CD4-positive, alpha-beta memory T cell (primary cell): ENCODE measurements at regions not wholly inside any gene's neighbourhood (a gene's known extent, or its start where the extent isn't known, plus 50 kb on each side); places are given as distances from the start of the nearest gene placed in this dataset.

Source experiments
- CTCF ChIA-PET: fragments of 350-600 bp; sonication (Branson Sonifier 250); formaldehyde crosslinking; loops from one replicate; lab custom pipeline; 2021; ENCODE audit warnings: inconsistent platforms; ENCODE audit not compliant: partially characterized antibody; lab: Charles Lee
- POLR2A ChIA-PET: fragments of 350-600 bp; sonication (Branson Sonifier 250); formaldehyde crosslinking; loops from one replicate; lab custom pipeline; 2021; ENCODE audit not compliant: partially characterized antibody; lab: Charles Lee
- DNase-seq, 5 donors: peaks; one replicate each; pipeline versions ENCODE4 v3.0.0 to v3.0.0-alpha.2; 2020 to 2022; ENCODE audit warnings: mixed read lengths in 1 of 5
- H3K27ac ChIP-seq: one replicate; pipeline ENCODE4 v1.7.0; 2013; ENCODE audit warnings: low read depth, low read length
- H3K27me3 ChIP-seq: 2 replicates; pipeline ENCODE4 v1.7.0; 2013; ENCODE audit warnings: mild to moderate bottlenecking, low read length, moderate library complexity; ENCODE audit not compliant: insufficient read depth
- H3K36me3 ChIP-seq: 2 replicates; pipeline ENCODE4 v1.7.0; 2013; ENCODE audit warnings: mild to moderate bottlenecking, low read length, moderate library complexity; ENCODE audit not compliant: insufficient read depth
- H3K4me1 ChIP-seq: 2 replicates; pipeline ENCODE4 v1.7.0; 2013; ENCODE audit warnings: mild to moderate bottlenecking, low read length, moderate library complexity; ENCODE audit not compliant: insufficient read depth
- H3K4me3 ChIP-seq, 2 donors: one replicate each; pipeline ENCODE4 v1.7.0; 2013; ENCODE audit warnings: low read length in 2 of 2, mild to moderate bottlenecking in 1 of 2
- H3K9me3 ChIP-seq, 2 donors: one replicate each; pipeline ENCODE4 v1.7.0; 2013; ENCODE audit warnings: low read length in 2 of 2, control low read depth in 1 of 2; ENCODE audit not compliant: control insufficient read depth in 1 of 2
- H3K27ac Mint-ChIP-seq, 7 donors: one replicate each; pipeline ENCODE4 v1.8.0; 2020 to 2021; ENCODE audit warnings: mixed read lengths in 7 of 7, mild to moderate bottlenecking in 6 of 7, inconsistent platforms in 3 of 7, moderate library complexity in 3 of 7
- H3K27me3 Mint-ChIP-seq, 2 donors: one replicate each; pipeline ENCODE4 v1.8.0; 2020 to 2021; ENCODE audit warnings: mixed read lengths in 2 of 2
- H3K36me3 Mint-ChIP-seq, 2 donors: one replicate each; pipeline ENCODE4 v1.8.0; 2020 to 2021; ENCODE audit warnings: mixed read lengths in 2 of 2, inconsistent platforms in 1 of 2, mild to moderate bottlenecking in 1 of 2
- H3K4me1 Mint-ChIP-seq, 4 donors: one replicate each; pipeline ENCODE4 v1.8.0; 2020 to 2021; ENCODE audit warnings: mixed read lengths in 4 of 4, mild to moderate bottlenecking in 1 of 4
- H3K4me3 Mint-ChIP-seq, 8 donors: one replicate each; pipeline ENCODE4 v1.8.0; 2020 to 2021; ENCODE audit warnings: mixed read lengths in 8 of 8, mild to moderate bottlenecking in 7 of 8, moderate library complexity in 6 of 8, inconsistent platforms in 3 of 8
- H3K9me3 Mint-ChIP-seq, 8 donors: one replicate each; pipeline ENCODE4 v1.8.0; 2020 to 2021; ENCODE audit warnings: mixed read lengths in 8 of 8, mild to moderate bottlenecking in 5 of 8, inconsistent platforms in 3 of 8, moderate library complexity in 1 of 8
- intact Hi-C: fragments of 100-400 bp; cut with micrococcal nuclease; formaldehyde crosslinking; loops from one replicate; pipeline ENCODE4 v1.15.1; 2023

- no peaks in the 10 kb centered on the region for H3K9me3 ChIP-seq
- Mint-ChIP-seq H3K9me3 (peaks cover 0 to 5% (median under 1%) of the 10 kb centered on the region in 8 donors), H3K27me3 (no peaks in the 10 kb centered on the region), H3K4me1 (no peaks in the 10 kb centered on the region), H3K36me3 (no peaks in the 10 kb centered on the region), H3K4me3 (no peak overlapping the region), H3K27ac (no peak overlapping the region)
- intact Hi-C loops: no loop called here
- H3K27ac ChIP-seq: no peak overlapping the region
- POLR2A ChIA-PET: no interaction called here
- H3K36me3 ChIP-seq: no peaks in the 10 kb centered on the region
- no peaks in the 10 kb centered on the region for H3K4me1 ChIP-seq
- H3K27me3 ChIP-seq: no peaks in the 10 kb centered on the region
- CTCF ChIA-PET: no interaction called here
- no peak for DNase-seq
- no peak overlapping the region for H3K4me3 ChIP-seq
Observed at GRCh38 chr3:118406562-118406961, 628.1 kb downstream of the IGSF11 start.

GRCh38 chr3:118408431-118408830 is 626.2 kb downstream of the IGSF11 start:
- Histone ChIP-seq H3K27me3 (no peaks in the 10 kb centered on the region), H3K36me3 (no peaks in the 10 kb centered on the region), H3K9me3 (no peaks in the 10 kb centered on the region), H3K4me3 (no peak overlapping the region), H3K27ac (no peak overlapping the region), H3K4me1 (no peaks in the 10 kb centered on the region)
- H3K9me3 Mint-ChIP-seq: peaks cover 0 to 12% (median 3%) of the 10 kb centered on the region in 8 donors
- ChIA-PET CTCF (no interaction called here), POLR2A (no interaction called here)
- H3K27ac Mint-ChIP-seq: no peak overlapping the region
- H3K4me3 Mint-ChIP-seq: no peak overlapping the region
- no peaks in the 10 kb centered on the region for H3K4me1 Mint-ChIP-seq
- no peaks in the 10 kb centered on the region for H3K36me3 Mint-ChIP-seq
- H3K27me3 Mint-ChIP-seq: no peaks in the 10 kb centered on the region
- intact Hi-C loops: no loop called here
- no peak for DNase-seq

- Histone ChIP-seq H3K27me3 (no peaks in the 10 kb centered on the region), H3K4me1 (no peaks in the 10 kb centered on the region), H3K4me3 (no peak overlapping the region), H3K36me3 (no peaks in the 10 kb centered on the region), H3K9me3 (no peaks in the 10 kb centered on the region), H3K27ac (no peak overlapping the region)
- H3K27me3 Mint-ChIP-seq: no peaks in the 10 kb centered on the region
- no peaks in the 10 kb centered on the region for H3K4me1 Mint-ChIP-seq
- no peaks in the 10 kb centered on the region for H3K36me3 Mint-ChIP-seq
- DNase-seq: no peak
- ChIA-PET CTCF (no interaction called here), POLR2A (no interaction called here)
- no peak overlapping the region for H3K4me3 Mint-ChIP-seq
- intact Hi-C loops: no loop called here
- peaks cover 2 to 14% (median 7%) of the 10 kb centered on the region in 8 donors for H3K9me3 Mint-ChIP-seq
- no peak overlapping the region for H3K27ac Mint-ChIP-seq
Observed at GRCh38 chr3:118412503-118412902, 622.1 kb downstream of the IGSF11 start.

GRCh38 chr3:118425272-118425837 is 609.3 kb downstream of the IGSF11 start:
- Histone ChIP-seq H3K36me3 (no peaks in the 10 kb centered on the region), H3K27ac (no peak overlapping the region), H3K9me3 (no peaks in the 10 kb centered on the region), H3K27me3 (no peaks in the 10 kb centered on the region), H3K4me1 (no peaks in the 10 kb centered on the region), H3K4me3 (no peak overlapping the region)
- no peaks in the 10 kb centered on the region for H3K27me3 Mint-ChIP-seq
- intact Hi-C loops: no loop called here
- H3K36me3 Mint-ChIP-seq: no peaks in the 10 kb centered on the region
- DNase-seq: no peak
- H3K4me3 Mint-ChIP-seq: no peak overlapping the region
- CTCF ChIA-PET: no interaction called here
- no peaks in the 10 kb centered on the region for H3K4me1 Mint-ChIP-seq
- no peak overlapping the region for H3K27ac Mint-ChIP-seq
- peaks cover 0 to 12% (median 4%) of the 10 kb centered on the region in 8 donors for H3K9me3 Mint-ChIP-seq
- POLR2A ChIA-PET: no interaction called here

GRCh38 chr3:118433825-118434224 is 600.8 kb downstream of the IGSF11 start:
- H3K27me3 Mint-ChIP-seq: no peaks in the 10 kb centered on the region
- H3K4me1 Mint-ChIP-seq: no peaks in the 10 kb centered on the region
- no peak overlapping the region for H3K4me3 Mint-ChIP-seq
- intact Hi-C loops: no loop called here
- no peaks in the 10 kb centered on the region for H3K4me1 ChIP-seq
- no peak overlapping the region for H3K4me3 ChIP-seq
- H3K27ac Mint-ChIP-seq: no peak overlapping the region
- H3K36me3 ChIP-seq: no peaks in the 10 kb centered on the region
- H3K9me3 ChIP-seq: no peaks in the 10 kb centered on the region
- H3K9me3 Mint-ChIP-seq: peaks cover 0 to 9% (median 4%) of the 10 kb centered on the region in 8 donors
- ChIA-PET POLR2A (no interaction called here), CTCF (no interaction called here)
- DNase-seq: no peak
- no peak overlapping the region for H3K27ac ChIP-seq
- no peaks in the 10 kb centered on the region for H3K36me3 Mint-ChIP-seq
- no peaks in the 10 kb centered on the region for H3K27me3 ChIP-seq

GRCh38 chr3:118435851-118436350 is 598.7 kb downstream of the IGSF11 start:
- DNase-seq: no peak
- no peaks in the 10 kb centered on the region for H3K9me3 ChIP-seq
- no peaks in the 10 kb centered on the region for H3K36me3 Mint-ChIP-seq
- CTCF ChIA-PET: no interaction called here
- intact Hi-C loops: no loop called here
- peaks cover 0 to 9% (median 2%) of the 10 kb centered on the region in 8 donors for H3K9me3 Mint-ChIP-seq
- no peaks in the 10 kb centered on the region for H3K36me3 ChIP-seq
- H3K4me1 Mint-ChIP-seq: no peaks in the 10 kb centered on the region
- POLR2A ChIA-PET: no interaction called here
- H3K27ac Mint-ChIP-seq: no peak overlapping the region
- H3K27me3 ChIP-seq: no peaks in the 10 kb centered on the region
- no peak overlapping the region for H3K27ac ChIP-seq
- H3K4me1 ChIP-seq: no peaks in the 10 kb centered on the region
- no peak overlapping the region for H3K4me3 ChIP-seq
- H3K4me3 Mint-ChIP-seq: no peak overlapping the region
- H3K27me3 Mint-ChIP-seq: no peaks in the 10 kb centered on the region

GRCh38 chr3:118436697-118437262 is 597.9 kb downstream of the IGSF11 start:
- no peaks in the 10 kb centered on the region for H3K27me3 Mint-ChIP-seq
- Histone ChIP-seq H3K27me3 (no peaks in the 10 kb centered on the region), H3K9me3 (no peaks in the 10 kb centered on the region), H3K36me3 (no peaks in the 10 kb centered on the region), H3K27ac (no peak overlapping the region), H3K4me1 (no peaks in the 10 kb centered on the region), H3K4me3 (no peak overlapping the region)
- intact Hi-C loops: no loop called here
- ChIA-PET CTCF (no interaction called here), POLR2A (no interaction called here)
- H3K4me1 Mint-ChIP-seq: no peaks in the 10 kb centered on the region
- H3K4me3 Mint-ChIP-seq: no peak overlapping the region
- no peak for DNase-seq
- no peaks in the 10 kb centered on the region for H3K36me3 Mint-ChIP-seq
- peaks cover 0 to 9% (median 2%) of the 10 kb centered on the region in 8 donors for H3K9me3 Mint-ChIP-seq
- H3K27ac Mint-ChIP-seq: no peak overlapping the region
